NOMO-1 treated with DMSO at 0.1 percent for 48 hours (cell line): ENCODE measurements at regions not wholly inside any gene's neighbourhood (a gene's known extent, or its start where the extent isn't known, plus 50 kb on each side); places are given as distances from the start of the nearest gene placed in this dataset.
"Not testable (repeated sequence)": the region's sequence is repeated elsewhere in the genome, so short reads cannot be mapped to it uniquely, and the experiment has no call there.

Experiments used
- DNase-seq: peaks from one replicate; lab custom pipeline; 2025; ENCODE audit not compliant: unreplicated experiment; lab: John Stamatoyannopoulos, UW

DNA sequence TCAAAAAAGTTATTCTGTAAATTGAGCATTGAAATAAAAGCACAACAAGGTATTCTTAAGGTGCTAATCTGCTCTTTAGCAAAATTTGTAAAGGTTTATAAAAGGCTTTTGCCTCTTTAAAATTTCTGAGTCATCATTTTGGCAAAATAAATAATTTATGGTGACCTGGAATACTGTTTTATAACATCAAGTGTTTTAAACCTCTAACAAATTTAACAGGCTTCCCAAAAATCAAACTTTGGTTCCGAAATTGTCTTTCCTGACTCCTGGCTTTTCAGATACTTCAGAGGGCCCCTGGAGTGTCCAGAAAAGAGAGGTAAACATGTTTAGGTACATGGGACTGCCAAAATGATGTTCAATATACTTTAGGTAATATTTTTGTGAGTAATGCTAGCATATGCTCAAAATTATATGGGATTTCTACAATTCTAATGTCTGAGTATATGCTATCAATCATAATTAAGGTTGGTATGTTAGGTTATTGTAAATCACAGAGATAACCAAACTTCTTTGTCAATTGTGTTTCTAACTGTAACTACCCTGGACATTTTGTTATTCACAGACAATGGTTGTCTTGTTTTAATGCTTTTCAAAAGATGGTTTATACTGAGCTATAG, 160.3 kb upstream of the OLIG3 start:
- DNase-seq, result no peak

DNA sequence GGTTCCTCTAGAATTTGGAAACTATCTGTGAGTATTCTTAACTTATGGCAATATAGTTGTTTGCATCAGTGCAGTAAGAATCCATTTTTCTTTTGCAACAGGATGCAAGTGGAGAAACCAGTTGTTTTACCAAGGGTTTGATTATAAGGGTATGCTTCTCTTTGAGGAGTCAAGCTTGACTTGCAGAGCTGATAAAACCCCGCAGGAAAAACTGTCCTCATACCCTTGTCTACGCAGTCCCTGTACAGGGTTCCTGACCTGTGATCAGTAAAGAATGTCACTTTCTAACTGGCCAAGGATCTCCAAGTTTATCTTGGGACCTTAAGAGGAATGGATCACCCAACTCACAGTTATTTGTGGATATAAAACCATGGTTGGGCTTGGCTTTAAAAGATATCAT, 161.1 kb upstream of the OLIG3 start:
- DNase-seq, result no peak

DNA sequence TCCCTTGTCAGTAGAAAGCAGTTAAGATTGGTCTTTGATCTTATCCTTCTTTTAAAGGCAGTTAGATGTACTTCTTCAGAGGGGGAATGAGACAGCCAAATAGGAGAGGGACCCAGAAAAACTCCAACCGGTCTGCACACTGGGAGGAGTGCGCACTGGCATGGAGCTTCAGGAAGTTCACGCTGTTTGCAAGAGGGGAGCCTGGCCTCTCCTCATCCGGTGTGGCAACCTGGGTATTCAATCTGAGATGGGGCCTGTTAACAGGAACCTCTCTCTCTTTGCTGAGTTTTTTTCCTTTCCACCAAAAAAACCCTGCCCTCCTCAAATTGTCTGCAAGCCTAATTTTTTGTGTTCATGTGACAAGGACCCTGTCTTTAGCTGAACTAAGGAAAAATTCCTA, 162.5 kb upstream of the OLIG3 start:
- DNase-seq, result no peak

DNA sequence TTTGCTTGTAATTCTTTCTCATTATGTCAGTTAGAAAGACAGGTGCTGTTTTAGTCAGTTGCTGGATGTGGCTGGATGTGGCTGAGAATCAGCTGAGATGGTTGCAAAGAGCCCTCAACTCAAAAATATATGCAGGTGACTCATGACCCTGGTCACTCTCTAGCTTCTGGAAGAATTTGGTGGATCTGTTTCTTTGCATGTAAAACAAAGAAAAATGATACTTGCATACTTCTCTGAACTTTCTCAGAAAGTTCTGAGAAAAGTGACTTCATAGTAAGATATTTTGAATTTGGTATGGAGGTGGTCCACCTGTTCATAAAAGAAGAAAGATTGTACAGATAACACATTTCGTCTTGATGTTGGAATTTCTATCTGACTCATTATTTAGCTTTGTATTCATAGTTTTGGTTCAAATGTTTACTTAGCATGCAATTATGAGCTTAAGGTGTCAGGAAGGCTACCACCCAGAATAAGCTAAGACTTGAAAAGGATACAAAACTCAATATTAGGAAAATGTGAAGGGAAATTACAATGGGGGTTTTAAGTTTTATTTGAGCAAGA, 163.2 kb upstream of the OLIG3 start:
- DNase-seq, result no peak

DNA sequence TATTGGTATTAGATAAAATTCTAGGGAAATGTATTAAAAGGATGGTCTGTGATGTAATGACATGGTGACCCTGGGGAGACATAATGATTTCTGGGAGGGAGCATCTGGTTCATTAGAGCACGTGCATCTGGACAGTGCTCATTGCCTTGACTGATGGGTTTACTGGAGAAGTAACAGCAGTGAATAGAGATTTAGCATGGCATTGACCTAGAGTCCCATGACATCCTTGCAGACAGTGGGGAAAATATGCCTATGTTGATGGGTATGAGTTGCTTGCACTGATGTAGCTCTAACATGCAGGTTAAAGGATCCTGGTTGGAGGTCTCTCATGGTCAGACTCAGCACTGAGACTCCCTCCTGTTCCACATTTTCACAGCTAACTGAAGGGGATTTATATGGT, 164.1 kb upstream of the OLIG3 start:
- DNase-seq, result no peak

DNA sequence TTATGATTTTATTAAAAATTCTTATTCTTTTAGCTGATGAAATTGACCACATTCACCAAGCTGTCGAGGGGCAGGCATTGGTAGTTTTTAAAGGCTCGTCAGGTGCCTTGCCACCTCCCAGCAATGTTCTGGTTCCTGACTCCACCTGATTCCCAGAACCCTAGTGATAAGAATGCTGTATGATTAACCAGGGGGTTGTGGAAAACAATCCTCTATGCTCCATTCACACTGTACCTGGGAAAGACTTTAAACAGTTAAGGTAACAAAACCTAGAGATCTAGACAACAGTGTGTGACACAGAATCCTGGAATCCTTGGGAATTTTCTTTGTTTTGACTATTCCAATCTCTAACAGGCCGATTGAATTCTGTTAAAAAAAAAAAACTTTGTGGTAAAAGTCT, 165.7 kb upstream of the OLIG3 start:
- no peak for DNase-seq

DNA sequence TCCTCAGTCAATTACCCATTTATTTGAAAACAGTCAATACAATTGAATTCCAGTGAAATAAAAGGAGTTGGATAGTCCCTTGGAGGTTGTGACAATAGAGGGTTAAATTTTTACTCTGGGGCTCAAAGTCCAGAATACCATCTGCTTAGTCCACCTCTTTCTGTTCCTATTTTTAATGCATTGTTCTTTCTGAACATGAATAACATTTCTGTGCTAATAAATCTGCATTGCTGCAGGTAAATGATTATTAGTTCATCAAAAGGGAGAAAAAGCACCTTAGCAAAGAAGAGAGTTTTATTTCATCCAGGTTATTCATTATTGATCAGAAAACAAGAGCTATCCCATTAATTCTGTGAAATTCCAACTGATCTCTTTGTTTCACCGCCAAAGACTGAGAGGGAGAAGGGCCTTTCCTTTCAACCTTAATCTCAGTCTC, 166.1 kb upstream of the OLIG3 start:
- DNase-seq, result peak; percentile 8

DNA sequence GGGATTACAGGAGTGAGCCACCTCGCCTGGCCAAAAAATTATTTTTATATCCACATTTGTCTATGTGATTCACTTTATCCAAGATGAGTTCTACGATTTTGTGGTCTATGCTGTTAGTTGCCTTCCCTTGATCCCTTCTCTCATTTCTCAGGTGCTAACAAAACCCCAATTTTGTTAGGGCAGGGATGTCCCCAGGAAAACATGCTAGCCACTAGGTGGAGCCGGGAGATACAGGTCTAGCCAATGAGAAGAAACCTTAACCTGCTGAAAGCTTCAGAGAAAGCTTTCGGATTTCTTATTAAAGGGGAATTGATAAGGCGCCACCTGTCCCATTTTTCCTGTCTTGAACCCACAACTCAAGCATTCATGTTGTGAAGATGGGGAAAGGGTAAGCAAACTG, 167.4 kb upstream of the OLIG3 start:
- DNase-seq, result no peak

DNA sequence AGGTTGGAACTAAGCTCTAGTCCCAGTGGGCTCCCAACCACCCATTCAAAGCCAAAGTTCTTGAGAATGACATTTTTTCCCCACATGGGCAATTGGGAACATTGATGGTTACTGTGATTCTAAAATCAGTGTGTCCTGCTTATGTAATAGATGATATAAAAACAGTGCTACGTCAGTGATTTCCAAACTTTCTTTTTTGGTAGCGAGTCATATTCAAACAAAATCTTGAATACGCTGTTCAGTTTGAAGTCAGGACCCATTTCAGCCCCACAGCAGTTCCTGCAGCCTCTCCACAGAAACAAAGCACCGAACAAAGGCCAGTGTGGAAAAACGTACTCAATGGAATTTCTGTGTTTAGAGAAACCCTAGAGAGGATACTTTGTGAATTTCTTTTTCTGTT, 170.0 kb upstream of the OLIG3 start:
- no peak for DNase-seq

DNA sequence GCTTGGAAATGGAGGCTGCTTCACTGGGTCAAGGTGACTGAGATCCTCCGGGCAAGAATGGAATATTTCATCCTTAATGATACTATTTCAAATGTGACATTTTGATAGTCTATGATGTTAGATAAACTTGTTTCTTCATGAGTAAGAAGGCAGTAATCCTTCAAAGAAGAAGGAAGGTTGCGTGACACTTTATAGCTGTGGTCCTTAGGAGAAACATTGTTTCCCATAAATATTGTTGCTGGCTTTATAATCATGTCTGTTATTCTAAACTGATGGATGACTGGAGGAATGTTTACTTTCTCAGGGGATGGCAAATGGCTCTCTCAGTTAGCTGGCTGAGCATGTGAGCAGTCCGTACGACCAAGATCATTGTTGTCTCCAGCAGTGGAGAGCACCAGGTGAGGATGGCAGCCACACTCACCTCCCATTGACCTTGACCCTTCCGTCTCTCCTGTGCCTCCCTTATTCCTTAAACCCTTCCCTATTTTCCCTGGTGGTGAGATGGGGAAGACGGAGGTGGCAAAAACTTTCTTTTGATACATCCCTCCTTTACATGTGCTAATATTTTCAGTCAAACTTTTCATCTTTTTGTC, 171.2 kb upstream of the OLIG3 start:
- no peak for DNase-seq

DNA sequence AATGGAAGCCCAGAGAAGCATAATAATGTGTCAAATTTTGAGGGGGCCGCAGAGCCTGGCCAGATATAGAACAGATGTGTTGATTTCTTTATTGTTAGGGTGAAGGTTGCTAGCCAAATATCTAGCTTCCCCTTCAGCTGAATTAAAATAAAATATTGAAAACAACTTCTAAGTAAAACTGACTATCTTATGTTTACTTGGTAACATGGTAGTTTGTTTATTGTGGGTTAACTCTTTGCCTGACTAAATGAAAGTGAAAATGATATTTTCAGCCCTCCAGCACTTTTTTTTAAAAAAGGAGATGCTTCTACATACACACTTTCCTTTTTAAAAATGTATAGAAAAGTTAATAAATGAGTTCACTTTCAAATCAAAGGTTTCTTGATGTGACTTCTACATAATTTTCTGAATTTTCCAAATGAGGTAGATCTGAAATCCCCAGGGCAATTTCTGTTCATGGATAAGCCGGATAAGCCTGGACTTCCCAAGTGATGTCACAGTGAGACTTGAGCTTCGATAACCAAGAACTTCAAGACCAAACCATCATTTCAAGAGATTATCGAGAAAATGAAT, 172.1 kb upstream of the OLIG3 start:
- no peak for DNase-seq

DNA sequence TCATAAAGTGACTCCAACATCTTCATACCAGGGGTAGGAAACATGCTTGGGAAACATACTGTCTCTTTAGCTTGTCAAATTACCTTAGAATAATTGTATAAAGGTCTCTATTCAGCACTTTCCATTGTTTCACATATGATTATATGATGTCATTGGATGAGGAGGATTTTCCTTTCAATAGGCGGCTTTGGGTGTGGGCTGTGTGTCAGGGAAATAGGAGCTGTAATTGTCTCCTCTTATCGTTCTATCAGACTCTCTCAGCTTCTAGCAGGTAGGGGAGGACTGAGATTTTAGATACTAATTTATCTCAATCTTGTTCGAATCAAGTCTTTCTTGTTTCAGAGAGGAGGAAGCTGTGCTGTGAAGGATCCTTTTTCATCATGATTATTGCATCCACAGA, 179.4 kb upstream of the OLIG3 start:
- DNase-seq, result no peak

DNA sequence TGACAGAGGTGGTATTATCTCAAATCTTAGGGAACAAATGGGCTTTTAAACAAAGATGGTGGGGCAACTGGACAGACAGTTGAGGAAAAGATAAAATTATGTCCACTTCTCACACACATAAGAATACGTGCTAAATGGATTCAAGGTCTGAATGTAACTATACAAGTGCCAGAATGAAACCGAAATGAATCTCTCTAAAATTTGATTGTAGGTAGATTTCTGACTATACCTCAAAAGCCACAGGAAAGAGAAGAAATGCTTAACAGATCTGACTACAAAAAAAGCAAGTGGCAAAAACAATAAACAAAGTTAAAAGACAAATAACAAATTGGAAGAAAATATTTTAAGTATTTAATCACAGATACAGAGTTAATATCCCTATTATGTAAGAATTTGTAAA, 182.7 kb upstream of the OLIG3 start:
- DNase-seq, result no peak

DNA sequence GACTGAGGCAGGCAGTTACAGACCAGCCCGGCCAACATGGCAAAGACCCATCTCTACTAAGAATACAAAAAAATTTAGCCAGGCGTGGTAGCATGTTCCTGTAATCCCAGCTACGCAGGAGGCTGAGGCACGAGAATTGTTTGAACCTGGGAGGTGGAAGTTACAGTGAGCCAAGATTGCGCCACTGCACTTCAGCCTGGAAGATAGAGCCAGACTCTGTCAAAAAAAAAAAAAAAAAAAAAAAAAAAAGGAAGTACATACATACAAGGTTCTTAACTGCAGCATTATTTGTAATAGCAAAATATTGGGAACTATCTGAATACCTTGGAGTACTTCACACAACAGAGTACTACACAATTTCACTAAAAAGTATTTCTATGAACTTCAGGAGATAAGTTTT, 183.5 kb upstream of the OLIG3 start:
- DNase-seq, result peak; percentile 66

DNA sequence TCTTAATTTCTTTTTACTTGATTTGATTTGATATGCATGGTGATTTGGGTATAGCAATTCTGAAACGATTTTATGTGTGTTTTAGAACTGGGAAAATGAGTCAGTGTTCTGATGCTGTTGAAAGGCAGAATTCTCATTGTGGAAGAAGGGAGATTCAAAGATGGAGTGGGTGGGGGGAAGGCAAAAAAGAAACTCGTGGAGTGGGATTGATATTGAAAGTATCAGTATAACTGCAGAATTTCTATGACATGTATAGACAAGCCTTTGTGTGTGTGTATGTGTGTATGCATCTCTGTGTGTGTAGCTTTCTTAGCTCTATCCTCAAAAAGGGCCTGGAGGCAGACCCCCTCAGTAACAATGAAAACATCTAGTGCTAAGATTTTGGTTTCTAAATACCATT, 184.3 kb upstream of the OLIG3 start:
- no peak for DNase-seq

DNA sequence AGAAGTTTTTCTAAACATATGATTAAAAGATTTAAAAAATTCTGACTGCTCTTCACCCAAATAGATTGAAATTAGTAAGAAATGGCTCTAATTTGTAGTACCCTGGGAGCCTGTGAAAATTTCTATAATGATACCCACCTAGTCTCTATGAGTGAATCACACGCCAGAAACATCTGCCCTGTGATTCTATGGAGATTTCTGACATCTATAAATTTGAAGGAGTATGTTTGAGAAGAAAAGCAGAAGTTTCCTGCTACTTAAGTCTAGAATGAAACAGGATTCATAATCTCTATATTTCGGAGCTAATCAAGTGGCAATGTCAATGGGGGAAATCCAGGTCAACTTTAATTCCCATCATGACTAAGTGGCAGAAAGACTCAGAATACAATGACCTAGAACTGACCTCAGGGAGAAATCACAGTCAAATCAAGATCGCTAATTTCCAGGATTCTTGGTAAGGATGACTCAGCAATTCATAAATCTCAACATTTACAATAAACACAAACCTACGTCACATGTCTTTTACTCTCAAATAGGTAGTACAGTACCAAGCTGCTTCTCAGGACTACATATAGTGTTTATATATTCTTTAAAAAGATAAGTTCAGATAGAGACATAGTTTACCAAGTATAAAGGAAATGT, 186.2 kb upstream of the TNFAIP3 start:
- DNase-seq, result peak; percentile 57

DNA sequence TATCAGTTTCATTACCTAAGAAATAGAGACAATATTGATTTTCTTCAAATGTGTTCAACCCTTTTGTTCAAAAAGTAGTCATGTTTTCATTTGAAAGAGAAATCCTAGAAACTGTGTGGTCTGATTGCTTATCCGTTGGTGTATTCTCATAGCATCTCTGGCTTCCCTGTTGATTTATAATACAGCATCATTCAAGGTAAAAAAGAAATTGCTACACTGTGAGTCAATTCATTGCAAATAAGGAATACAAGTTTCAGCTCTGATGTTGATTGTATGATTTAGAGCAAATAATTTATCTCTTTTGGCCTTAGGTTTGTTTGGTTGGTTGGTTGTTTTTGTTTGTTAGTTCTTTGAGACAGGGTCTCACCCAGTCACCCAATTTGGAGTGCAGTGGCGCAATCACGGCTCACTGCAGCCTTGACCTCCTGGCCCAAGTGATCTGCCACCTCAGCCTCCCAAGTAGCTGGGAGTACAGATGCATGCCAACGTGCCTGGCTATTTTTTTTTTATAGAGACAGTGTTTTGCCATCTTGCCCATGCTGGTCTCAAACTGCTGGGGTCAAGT, 185.5 kb upstream of the TNFAIP3 start:
- no peak for DNase-seq

DNA sequence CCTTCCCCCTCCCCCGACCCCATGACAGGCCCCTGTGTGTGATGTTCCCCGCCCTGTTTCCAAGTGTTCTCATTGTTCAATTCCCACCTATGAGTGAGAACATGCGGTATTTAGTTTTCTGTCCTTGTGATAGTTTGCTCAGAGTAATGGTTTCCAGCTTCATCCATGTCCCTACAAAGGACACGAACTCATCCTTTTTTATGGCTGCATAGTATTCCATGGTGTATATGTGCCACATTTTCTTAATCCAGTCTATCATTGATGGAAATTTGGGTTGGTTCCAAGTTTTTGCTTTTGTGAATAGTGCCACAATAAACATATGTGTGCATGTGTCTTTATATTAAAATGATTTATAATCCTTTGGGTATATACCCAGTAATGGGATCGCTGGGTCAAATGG, 184.4 kb upstream of the TNFAIP3 start:
- DNase-seq, result not testable (repeated sequence)

DNA sequence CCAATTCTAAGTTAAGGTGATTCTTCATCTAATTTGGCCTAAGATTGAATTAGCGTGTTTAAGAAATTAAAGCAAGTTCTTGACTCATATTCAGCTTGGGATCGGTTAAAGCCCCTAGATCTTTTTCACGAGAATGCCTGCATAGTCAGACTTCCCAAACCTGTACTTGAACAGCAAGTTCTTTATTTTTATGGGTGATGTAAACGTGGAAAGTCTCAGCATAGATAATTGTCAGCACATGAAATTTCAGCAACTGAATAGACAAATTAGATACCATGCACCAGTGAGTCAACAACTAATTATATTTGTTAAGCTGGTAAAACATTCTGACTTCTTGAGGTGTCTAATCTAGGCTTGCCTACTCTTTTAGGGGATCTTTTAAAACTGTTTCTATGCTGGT, 183.1 kb upstream of the TNFAIP3 start:
- no peak for DNase-seq

DNA sequence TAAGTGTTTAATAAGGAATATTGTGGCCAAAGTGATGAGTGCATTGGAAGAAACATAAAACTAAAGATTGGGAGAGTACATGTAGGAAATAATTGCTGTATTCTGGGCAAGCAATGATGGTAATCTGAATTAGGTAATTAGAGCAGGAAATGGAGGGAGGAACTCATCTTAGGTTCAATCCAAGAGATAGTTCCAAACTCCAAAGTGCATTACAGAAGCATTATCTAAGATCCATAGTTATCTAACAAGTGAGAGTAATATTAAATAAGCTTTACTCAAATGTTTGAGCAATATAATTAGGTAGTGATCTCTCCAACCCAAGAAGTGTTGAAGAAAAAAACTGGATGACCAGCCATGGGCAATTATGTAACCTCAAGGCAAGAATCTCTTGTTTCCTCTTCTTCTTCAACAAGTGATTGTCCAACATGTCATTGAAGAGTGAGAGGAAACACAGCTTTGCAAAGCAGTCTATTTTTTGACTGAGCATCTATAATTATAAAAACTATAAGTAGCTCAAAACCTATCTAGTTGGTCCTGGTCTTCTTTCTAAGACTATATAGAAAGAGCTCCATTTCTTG, 181.2 kb upstream of the TNFAIP3 start:
- peak; percentile 63 for DNase-seq

DNA sequence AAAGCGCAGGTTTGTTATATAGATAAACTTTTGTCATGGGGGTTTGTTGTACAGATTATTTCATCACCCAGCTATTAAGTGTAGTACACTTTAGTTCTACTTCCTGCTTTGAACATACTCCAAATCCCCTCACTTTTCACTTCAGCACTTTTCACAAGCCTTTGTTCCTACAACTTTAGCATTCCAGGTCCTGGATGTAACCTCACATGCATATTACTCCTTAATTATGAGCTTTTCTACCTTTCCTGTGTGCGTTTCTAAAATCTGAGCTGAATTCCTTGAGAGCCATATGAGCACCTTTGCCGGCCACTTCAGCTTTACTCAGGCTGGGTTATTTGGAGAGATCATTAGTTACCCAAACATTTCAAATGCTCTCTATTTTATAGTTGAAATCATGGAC, 179.2 kb upstream of the TNFAIP3 start:
- no peak for DNase-seq
